Mesothelial cell of epicardium (in vitro differentiated cells): ENCODE measurements at regions not wholly inside any gene's neighbourhood (a gene's known extent, or its start where the extent isn't known, plus 50 kb on each side); places are given as distances from the start of the nearest gene placed in this dataset.

ENCODE experiments used
- DNase-seq, 2 experiments: peaks; one replicate each; pipeline ENCODE4 v3.0.0; 2021; ENCODE audit warnings: low spot score in 2 of 2; ENCODE audit not compliant: unreplicated experiment in 2 of 2
- H3K27ac Mint-ChIP-seq: 2 replicates; pipeline ENCODE4 v1.8.0; 2021; ENCODE audit warnings: mixed read lengths
- H3K27me3 Mint-ChIP-seq: 2 replicates; pipeline ENCODE4 v1.8.0; 2021; ENCODE audit warnings: low read depth, mixed read lengths
- H3K36me3 Mint-ChIP-seq: 2 replicates; pipeline ENCODE4 v1.8.0; 2021; ENCODE audit warnings: mixed read lengths
- H3K4me1 Mint-ChIP-seq: 2 replicates; pipeline ENCODE4 v1.8.0; 2021; ENCODE audit warnings: mixed read lengths
- H3K4me3 Mint-ChIP-seq: 2 replicates; pipeline ENCODE4 v1.8.0; 2021; ENCODE audit warnings: mild to moderate bottlenecking, moderate library complexity, mixed read lengths
- H3K9me3 Mint-ChIP-seq: 2 replicates; pipeline ENCODE4 v1.8.0; 2021; ENCODE audit warnings: mixed read lengths
- CTCF ChIP-seq: fragments of 200-600 bp; sonication (generic); IDR thresholded peaks from one replicate; pipeline ENCODE4 v1.5.0; 2021; ENCODE audit warnings: antibody characterized with exemption; ENCODE audit not compliant: unreplicated experiment

- no peak overlapping the region for H3K27ac Mint-ChIP-seq
- H3K4me3 Mint-ChIP-seq: no peak overlapping the region
- no peak for TF ChIP-seq CTCF
- no peak for DNase-seq
- H3K9me3 Mint-ChIP-seq: peaks cover 24% of the 10 kb centered on the region
- no peaks in the 10 kb centered on the region for H3K27me3 Mint-ChIP-seq
- no peaks in the 10 kb centered on the region for H3K4me1 Mint-ChIP-seq
- no peaks in the 10 kb centered on the region for H3K36me3 Mint-ChIP-seq
Observed at GRCh38 chrX:69372435-69372834, 131.7 kb upstream of the NALF2 start.

- Mint-ChIP-seq H3K4me3 (no peak overlapping the region), H3K9me3 (peaks cover 17% of the 10 kb centered on the region), H3K27ac (no peak overlapping the region), H3K4me1 (no peaks in the 10 kb centered on the region), H3K36me3 (no peaks in the 10 kb centered on the region), H3K27me3 (no peaks in the 10 kb centered on the region)
- no peak for TF ChIP-seq CTCF
- no peak for DNase-seq
Observed at GRCh38 chrX:69371159-69371558, 133.0 kb upstream of the NALF2 start.

- Mint-ChIP-seq H3K9me3 (peaks cover 6% of the 10 kb centered on the region), H3K27ac (no peak overlapping the region), H3K4me1 (no peaks in the 10 kb centered on the region), H3K4me3 (no peak overlapping the region), H3K36me3 (no peaks in the 10 kb centered on the region), H3K27me3 (no peaks in the 10 kb centered on the region)
- no peak for DNase-seq
- no peak for TF ChIP-seq CTCF
Observed at GRCh38 chrX:69369999-69370398, 134.1 kb upstream of the NALF2 start.

- no peak for DNase-seq
- no peak for TF ChIP-seq CTCF
- no peak overlapping the region for H3K27ac Mint-ChIP-seq
- peaks cover 11% of the 10 kb centered on the region for H3K4me1 Mint-ChIP-seq
- no peak overlapping the region for H3K4me3 Mint-ChIP-seq
- no peaks in the 10 kb centered on the region for H3K36me3 Mint-ChIP-seq
- H3K27me3 Mint-ChIP-seq: no peaks in the 10 kb centered on the region
- H3K9me3 Mint-ChIP-seq: peaks cover 8% of the 10 kb centered on the region
Observed at GRCh38 chrX:69366183-69366582, 137.9 kb upstream of the NALF2 start.

- no peak for TF ChIP-seq CTCF
- no peak overlapping the region for H3K4me3 Mint-ChIP-seq
- DNase-seq: no peak
- H3K27me3 Mint-ChIP-seq: no peaks in the 10 kb centered on the region
- peaks cover 8% of the 10 kb centered on the region for H3K9me3 Mint-ChIP-seq
- peaks cover 11% of the 10 kb centered on the region for H3K4me1 Mint-ChIP-seq
- H3K36me3 Mint-ChIP-seq: no peaks in the 10 kb centered on the region
- no peak overlapping the region for H3K27ac Mint-ChIP-seq
Observed at GRCh38 chrX:69365755-69366154, 138.4 kb upstream of the NALF2 start.

- Mint-ChIP-seq H3K4me1 (peaks cover 11% of the 10 kb centered on the region), H3K36me3 (no peaks in the 10 kb centered on the region), H3K27ac (no peak overlapping the region), H3K27me3 (no peaks in the 10 kb centered on the region), H3K9me3 (peaks cover 8% of the 10 kb centered on the region), H3K4me3 (no peak overlapping the region)
- DNase-seq: no peak
- TF ChIP-seq CTCF: no peak
Observed at GRCh38 chrX:69365349-69365748, 138.8 kb upstream of the NALF2 start.
